ENCODE measurements at regions not wholly inside any gene's neighbourhood (a gene's known extent, or its start where the extent isn't known, plus 50 kb on each side); places are given as distances from the start of the nearest gene placed in this dataset.

DNA sequence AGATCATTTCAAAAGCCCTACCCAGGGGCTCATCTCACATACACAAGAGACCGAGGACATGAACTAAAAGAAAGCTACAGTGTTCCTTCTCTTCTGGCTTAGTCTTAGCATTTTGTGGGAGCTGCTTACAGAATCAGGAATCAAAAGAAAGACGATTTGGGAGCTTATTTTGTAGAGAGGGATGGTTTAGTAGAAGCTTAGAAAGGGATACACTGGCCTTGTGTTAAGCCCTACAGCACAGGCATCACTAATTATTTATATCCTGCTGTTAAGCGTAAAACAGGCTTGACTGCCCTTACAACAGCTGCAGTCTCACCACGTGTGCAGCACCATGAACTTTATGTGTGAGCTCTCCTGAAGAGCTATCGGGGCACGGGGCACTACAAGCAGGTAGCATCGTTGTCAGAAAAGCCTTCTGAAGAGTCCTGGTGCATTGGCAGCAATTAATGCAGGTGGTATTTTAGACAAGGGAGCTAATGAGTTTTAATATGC lies 798.3 kb downstream of the NXPH1 start:
- Histone ChIP-seq H3K9me3 (peaks cover 0 to 5% of the 10 kb centered on the region in 2 donors), H3K36me3 (no peaks in the 10 kb centered on the region), H3K4me3 (no peak overlapping the region), H3K27ac (no peak overlapping the region), H3K27me3 (no peaks in the 10 kb centered on the region), H3K4me1 (no peaks in the 10 kb centered on the region)
- DNase-seq (no peak), ATAC-seq (no peak)
- intact Hi-C loops (cut with DNase I), result no loop called here
- TF ChIP-seq, protein P1, sequence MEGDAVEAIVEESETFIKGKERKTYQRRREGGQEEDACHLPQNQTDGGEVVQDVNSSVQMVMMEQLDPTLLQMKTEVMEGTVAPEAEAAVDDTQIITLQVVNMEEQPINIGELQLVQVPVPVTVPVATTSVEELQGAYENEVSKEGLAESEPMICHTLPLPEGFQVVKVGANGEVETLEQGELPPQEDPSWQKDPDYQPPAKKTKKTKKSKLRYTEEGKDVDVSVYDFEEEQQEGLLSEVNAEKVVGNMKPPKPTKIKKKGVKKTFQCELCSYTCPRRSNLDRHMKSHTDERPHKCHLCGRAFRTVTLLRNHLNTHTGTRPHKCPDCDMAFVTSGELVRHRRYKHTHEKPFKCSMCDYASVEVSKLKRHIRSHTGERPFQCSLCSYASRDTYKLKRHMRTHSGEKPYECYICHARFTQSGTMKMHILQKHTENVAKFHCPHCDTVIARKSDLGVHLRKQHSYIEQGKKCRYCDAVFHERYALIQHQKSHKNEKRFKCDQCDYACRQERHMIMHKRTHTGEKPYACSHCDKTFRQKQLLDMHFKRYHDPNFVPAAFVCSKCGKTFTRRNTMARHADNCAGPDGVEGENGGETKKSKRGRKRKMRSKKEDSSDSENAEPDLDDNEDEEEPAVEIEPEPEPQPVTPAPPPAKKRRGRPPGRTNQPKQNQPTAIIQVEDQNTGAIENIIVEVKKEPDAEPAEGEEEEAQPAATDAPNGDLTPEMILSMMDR (IDR thresholded peaks at IDR 0.05), result no peak

DNA sequence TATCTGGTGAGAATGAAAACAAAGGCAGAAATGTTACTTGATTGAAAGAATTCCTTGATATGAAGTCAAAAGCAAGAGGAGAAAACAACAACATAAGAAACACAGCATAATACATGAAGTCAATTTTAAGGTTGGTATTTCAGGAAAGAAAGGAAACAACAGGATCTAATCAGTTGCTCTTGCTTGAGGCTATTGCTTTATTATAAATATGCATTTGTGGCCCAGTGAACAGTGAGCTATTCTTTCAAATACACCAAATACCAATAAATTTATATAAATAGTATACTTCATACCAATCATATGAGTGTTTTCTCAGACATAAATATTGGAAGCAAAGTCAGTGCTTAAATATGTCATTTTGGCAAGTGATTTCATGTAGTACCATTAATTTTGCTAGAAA lies 806.6 kb downstream of the NXPH1 start:
- intact Hi-C loops (cut with DNase I), result no loop called here
- Histone ChIP-seq H3K4me1 (no peaks in the 10 kb centered on the region), H3K36me3 (no peaks in the 10 kb centered on the region), H3K4me3 (no peak overlapping the region), H3K9me3 (peaks cover 0 to 13% of the 10 kb centered on the region in 2 donors), H3K27ac (no peak overlapping the region), H3K27me3 (no peaks in the 10 kb centered on the region)
- ATAC-seq, result no peak
- no peak for DNase-seq
- TF ChIP-seq, protein P1 (IDR thresholded peaks at IDR 0.05), result no peak

DNA sequence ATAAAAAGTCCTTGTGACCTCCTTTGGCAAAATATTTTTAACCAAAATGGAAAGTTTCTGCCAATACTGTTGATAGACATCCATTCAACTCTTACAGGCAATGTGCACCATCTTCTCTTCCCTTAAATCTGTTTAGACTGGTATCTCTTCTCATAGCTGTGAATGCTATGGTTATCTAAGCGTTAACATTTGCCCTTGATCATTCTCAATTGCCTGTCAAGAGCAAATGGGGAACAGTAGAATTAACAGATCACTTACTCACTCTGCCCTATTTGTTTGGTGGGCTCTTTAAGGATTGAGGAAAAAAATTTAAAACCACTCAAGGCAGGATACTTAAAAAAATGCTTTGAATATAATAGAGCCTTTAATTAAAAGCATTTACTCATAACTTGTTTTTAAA lies 808.4 kb downstream of the NXPH1 start:
- no peak for DNase-seq
- H3K4me3 ChIP-seq, result no peak overlapping the region
- H3K36me3 ChIP-seq, result no peaks in the 10 kb centered on the region
- no peak for ATAC-seq
- H3K27me3 ChIP-seq, result no peaks in the 10 kb centered on the region
- H3K4me1 ChIP-seq, result no peaks in the 10 kb centered on the region
- peaks cover 0 to 12% of the 10 kb centered on the region in 2 donors for H3K9me3 ChIP-seq
- intact Hi-C loops (cut with DNase I), result no loop called here
- H3K27ac ChIP-seq, result no peak overlapping the region
- TF ChIP-seq, protein P1 (IDR thresholded peaks at IDR 0.05), result no peak

DNA sequence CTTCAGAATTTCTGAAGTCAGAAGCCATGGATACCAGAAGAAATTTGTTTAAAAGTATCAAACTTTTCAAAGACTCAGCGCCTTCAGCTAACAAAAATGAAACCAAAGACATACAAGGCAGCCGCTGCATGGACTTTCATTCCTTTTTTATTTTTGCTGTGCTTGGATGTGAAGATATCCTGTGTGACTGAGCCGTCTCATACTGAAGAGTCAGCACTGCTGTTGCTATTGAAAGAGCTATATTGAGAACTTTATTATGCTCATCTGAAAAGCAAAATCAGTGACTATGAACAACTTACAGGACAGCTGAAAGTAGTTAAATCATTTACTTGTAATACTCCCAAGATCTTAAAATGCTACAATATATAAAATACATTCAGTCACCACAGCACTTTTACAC lies 809.2 kb downstream of the NXPH1 start:
- intact Hi-C loops (cut with DNase I), result no loop called here
- no peak for ATAC-seq
- Histone ChIP-seq H3K36me3 (no peaks in the 10 kb centered on the region), H3K4me1 (no peaks in the 10 kb centered on the region), H3K4me3 (no peak overlapping the region), H3K27me3 (no peaks in the 10 kb centered on the region), H3K27ac (no peak overlapping the region), H3K9me3 (peaks cover 0 to 12% of the 10 kb centered on the region in 2 donors)
- TF ChIP-seq, protein P1 (IDR thresholded peaks at IDR 0.05), result no peak
- DNase-seq, result no peak

DNA sequence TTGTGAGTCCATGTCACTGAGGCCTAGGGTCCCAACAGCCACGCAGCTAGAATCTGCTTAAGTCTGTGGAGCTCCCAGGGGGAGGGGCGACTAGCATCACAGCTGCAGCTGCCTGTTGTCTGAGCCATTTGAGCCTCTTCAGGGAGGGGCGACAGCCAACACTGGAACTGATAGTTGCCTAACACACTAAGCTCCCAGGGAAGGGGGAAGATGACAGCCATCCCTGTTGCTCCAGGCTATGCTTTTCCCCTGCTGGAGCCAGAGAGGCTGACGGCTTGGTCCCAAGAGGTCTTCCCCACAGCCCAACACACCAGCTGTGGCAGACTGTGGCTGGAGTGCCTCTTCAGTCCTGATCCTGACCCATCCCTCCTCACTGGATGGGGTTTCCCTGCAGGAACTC lies 817.5 kb downstream of the NXPH1 start:
- ATAC-seq, result no peak
- H3K27me3 ChIP-seq, result no peaks in the 10 kb centered on the region
- H3K4me1 ChIP-seq, result no peaks in the 10 kb centered on the region
- TF ChIP-seq, protein P1 (IDR thresholded peaks at IDR 0.05), result no peak
- no peak overlapping the region for H3K4me3 ChIP-seq
- intact Hi-C loops (cut with DNase I), result no loop called here
- peak in 1 of 4 donors; percentile 26 for DNase-seq
- no peaks in the 10 kb centered on the region for H3K36me3 ChIP-seq
- H3K9me3 ChIP-seq, result peaks cover 0 to 20% of the 10 kb centered on the region in 2 donors
- H3K27ac ChIP-seq, result no peak overlapping the region

Data from left lung (tissue), 4 donors.